ENCODE measurements at regions not wholly inside any gene's neighbourhood (a gene's known extent, or its start where the extent isn't known, plus 50 kb on each side); places are given as distances from the start of the nearest gene placed in this dataset.

DNA sequence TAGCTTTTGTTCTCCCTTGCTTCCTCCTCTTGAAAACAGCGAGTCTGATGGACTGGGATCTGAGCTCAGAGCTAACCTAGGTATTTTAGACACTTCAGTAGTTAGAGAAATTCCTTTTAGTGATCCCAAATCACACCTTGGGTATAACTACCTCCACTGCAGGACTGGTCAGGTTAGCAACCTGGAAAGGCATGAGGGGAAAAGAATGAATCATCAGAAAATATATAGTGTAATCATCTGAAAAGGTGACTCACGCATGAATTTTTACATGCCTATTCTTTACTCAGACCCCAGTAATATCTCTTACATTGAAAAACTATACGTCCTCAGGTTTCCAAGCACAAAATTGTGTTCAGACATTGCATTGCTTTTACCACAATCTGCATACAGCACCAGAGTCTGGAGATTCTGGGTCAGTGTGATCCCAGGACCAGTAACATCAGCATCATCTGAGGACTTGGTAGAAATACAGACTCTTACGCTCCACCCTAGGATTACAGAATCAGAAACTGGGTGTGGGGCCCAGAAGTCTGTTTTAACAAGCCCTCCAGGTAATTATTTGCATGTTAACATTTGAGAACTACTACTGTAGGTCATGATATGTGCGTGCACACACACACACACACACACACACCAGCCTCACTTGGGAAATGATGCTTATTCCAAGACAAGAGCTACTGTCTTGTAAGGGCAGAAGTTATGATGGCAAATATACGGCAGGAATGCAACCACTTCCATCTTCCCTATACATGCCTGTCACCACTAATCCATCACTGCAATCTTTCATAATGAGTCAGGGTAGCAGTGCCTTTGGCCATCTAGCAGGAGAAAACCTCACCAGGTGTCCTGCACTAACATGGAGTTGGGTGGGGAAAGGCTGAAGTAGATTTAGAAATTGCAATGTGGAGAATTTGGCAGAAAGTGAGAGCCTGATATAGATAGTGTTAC, 271.6 kb upstream of the MAP3K1 start:
- TF ChIP-seq, protein P1, sequence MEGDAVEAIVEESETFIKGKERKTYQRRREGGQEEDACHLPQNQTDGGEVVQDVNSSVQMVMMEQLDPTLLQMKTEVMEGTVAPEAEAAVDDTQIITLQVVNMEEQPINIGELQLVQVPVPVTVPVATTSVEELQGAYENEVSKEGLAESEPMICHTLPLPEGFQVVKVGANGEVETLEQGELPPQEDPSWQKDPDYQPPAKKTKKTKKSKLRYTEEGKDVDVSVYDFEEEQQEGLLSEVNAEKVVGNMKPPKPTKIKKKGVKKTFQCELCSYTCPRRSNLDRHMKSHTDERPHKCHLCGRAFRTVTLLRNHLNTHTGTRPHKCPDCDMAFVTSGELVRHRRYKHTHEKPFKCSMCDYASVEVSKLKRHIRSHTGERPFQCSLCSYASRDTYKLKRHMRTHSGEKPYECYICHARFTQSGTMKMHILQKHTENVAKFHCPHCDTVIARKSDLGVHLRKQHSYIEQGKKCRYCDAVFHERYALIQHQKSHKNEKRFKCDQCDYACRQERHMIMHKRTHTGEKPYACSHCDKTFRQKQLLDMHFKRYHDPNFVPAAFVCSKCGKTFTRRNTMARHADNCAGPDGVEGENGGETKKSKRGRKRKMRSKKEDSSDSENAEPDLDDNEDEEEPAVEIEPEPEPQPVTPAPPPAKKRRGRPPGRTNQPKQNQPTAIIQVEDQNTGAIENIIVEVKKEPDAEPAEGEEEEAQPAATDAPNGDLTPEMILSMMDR (IDR thresholded peaks at IDR 0.05; ENCODE audit: poor library complexity) = no peak
- TF ChIP-seq EZH2 (IDR thresholded peaks at IDR 0.05; ENCODE audit: borderline replicate concordance) = no peak
